Epithelial cell of prostate (primary cell): ENCODE measurements at regions not wholly inside any gene's neighbourhood (a gene's known extent, or its start where the extent isn't known, plus 50 kb on each side); places are given as distances from the start of the nearest gene placed in this dataset.

Source experiments
- DNase-seq: peaks from one replicate; pipeline ENCODE4 v3.0.0-alpha.2; 2011; ENCODE audit warnings: low read depth, low spot score
- H3K27ac ChIP-seq: fragments of 450-650 bp; 2 replicates; pipeline ENCODE4 v1.5.1; 2017; ENCODE audit warnings: mild to moderate bottlenecking

GRCh38 chr13:99829161-99829560 lies 142.4 kb downstream of the ZIC5 start:
- DNase-seq, result no peak
- H3K27ac ChIP-seq, result no peak overlapping the region

GRCh38 chr13:99828735-99829134 lies 142.8 kb downstream of the ZIC5 start:
- H3K27ac ChIP-seq, result no peak overlapping the region
- DNase-seq, result no peak

- DNase-seq, result no peak
- H3K27ac ChIP-seq, result no peak overlapping the region
Measured at GRCh38 chr13:99828123-99828522, 143.4 kb downstream of the ZIC5 start.

DNA sequence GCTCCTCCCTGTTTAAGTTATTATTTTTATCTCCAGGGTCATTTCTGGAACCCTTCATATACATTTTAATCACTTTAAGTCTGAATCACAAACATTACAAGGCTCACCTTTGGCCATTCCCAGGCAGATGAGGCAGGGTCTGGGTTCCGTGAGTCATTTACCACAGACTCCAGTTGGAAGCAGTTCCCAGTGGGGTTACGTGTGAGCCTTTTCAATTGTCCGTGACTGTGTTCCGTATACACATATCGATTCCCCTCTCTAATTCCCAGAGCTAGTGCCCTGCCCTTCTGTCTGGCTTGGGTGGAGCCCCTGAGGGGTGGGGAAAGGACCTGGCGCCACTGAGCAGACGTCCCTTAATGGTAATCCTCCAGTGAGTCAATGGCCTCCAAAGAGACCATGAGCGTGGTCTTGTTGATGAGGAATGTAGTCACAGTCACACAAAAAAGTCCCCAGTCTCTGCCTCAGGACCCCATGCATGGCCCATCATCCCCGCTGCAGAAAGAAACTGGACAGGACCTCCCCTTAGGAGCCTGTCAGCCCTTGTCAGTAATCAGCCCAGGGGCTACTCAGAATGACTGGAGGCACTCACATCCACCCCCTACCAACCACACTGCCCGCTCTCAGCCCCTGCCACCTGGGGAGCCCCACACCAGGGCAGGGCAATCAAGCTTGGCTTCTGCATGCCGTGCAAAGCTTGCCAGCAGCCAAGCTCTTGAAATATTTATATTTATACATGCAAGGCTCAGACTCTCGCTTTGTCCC lies 144.4 kb downstream of the ZIC5 start:
- DNase-seq, result no peak
- H3K27ac ChIP-seq, result no peak overlapping the region

GRCh38 chr13:99823961-99824360 lies 147.6 kb downstream of the ZIC5 start:
- no peak for DNase-seq
- H3K27ac ChIP-seq, result no peak overlapping the region

DNA sequence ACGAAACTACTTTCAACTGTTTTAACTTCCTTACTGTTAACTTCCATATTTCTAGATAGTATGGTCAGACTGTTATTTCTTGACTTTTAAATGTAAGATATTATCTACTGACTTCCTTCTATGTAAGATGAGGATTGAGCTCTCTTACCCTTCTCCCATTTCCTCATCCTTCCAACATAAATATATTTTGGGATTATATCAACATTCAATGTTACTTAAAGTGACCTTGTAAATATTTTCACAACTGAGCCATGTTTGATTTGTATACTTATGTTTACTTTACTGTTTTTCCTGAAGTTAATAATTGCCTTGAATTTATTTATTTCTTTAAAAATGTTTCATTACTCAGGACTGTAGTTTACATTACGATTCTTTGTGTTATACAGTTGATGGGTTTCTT lies 148.7 kb downstream of the ZIC5 start:
- no peak for DNase-seq
- no peak overlapping the region for H3K27ac ChIP-seq

DNA sequence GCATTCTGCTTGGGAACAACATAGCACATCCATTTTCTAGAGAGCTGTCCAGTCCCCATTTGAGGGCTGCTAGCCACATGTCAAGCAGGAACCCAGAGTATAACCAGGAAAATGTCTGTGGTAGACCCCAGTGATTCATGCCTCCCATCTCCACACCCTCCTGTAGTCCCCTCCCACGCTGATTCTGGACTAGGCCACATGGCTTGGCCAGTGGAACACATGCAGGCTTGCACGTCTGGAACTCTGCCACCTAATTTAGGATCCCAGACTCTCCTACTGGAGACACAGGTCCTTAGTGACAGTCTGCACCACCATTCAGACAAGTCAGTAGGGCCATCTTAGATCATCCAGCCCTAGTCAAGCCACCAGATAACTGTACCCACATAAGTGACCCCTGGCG lies 149.8 kb downstream of the ZIC5 start:
- no peak for DNase-seq
- no peak overlapping the region for H3K27ac ChIP-seq

DNA sequence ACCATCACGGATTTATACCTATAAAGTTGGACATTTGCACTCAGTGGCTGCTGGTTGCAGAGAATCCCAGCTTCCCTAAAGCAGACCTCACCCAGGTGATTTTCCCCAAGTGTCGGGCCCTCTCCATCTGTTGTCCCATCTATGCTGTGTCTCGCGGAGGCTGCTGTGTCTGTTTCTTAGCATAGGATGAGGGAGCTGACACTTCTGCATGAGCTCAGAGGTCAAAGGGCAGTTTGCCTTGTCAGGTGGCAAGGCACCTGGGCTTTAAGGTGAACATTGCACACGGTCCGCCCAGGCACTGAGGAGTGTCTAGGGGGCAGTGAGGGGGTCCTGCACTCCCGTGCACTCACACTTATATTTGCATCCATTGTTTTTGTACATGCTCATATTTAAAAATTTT lies 151.6 kb downstream of the ZIC5 start:
- H3K27ac ChIP-seq, result no peak overlapping the region
- DNase-seq, result no peak

GRCh38 chr13:99816321-99816720 lies 155.2 kb downstream of the ZIC5 start:
- H3K27ac ChIP-seq, result no peak overlapping the region
- no peak for DNase-seq

DNA sequence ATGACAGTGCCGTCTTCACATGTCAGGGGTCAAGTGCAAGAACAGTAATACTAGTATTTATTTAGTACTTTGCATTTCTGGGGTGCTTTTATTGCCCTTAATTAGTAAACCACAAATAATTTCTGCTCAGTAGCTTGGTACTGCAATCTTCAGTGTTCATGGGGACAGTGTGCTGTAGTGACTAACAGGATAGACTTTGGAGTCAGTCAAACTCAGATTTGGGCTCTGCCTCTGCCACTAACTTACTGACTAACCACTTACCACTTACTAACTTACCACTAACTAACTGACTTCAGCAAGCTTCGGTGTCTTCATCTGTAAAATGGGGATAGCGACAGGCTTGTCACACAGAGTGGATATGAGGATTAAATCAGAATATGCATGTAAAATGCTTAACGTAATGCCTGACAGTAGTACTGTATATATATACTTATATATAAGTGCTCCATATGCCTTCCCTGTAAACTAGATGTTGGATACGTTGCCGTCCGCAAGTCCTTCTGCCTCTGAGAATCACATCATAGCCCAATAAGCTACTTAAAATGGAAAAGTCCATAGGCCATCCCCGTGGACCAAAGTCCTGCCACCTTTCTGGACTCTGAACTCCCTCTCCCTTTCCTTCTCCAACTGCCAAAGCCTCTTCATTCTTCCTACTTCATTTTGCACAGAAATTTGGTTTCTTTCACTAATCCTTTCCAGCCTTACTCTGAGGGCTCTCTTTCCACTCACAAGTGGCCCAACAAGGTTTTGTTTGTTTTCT lies 158.1 kb downstream of the ZIC5 start:
- DNase-seq, result no peak
- no peak overlapping the region for H3K27ac ChIP-seq

- no peak overlapping the region for H3K27ac ChIP-seq
- no peak for DNase-seq
Measured at GRCh38 chr13:99812625-99813024, 158.9 kb downstream of the ZIC5 start.

DNA sequence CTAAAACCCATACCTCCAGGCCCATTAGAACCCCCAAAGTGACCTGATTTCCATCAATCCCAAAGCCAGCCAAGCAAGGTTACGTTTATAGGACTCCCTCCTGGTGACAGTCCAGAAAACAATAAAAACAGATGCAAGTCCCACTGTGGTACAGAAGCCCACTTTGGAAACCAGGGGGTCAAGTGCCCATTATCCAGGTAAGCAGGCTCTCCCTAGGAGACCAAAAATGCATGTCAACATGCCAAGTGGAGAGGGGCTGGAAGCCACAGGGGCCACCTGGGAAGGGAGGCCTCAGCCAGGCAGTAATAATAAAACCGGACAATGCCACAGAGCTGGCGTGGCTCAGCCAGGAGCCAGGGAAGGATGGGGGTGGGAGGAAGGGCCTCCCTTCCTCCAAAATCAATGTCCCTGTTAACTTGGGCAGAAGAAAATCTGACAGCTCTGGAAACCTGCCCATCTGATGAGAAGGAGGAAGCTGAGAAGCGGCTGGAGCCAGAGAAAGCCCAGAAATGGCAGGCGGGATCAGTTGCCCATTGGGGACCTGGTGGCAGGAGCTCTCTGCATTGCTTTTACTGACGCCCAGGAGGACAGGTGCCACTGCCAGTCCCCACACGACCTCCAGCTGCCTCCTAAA lies 160.4 kb downstream of the ZIC5 start:
- no peak overlapping the region for H3K27ac ChIP-seq
- DNase-seq, result no peak

DNA sequence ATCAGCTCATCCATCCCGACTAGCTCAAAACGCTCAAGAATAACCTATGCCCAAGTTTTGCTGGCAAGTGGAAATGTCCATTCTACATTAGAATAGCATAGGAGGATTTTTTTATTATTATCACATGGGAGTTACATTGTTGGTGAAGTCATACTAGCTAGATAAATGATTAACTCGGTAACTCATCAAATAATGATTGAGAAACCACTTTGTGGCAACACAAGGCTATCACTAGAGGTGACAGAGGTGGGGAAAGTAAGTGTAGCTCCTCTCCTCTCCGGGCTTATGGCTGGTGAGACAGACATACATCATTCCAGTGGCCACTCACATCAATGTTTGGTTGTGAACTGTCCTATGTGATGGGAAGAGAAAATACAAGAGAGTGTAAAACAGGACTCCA lies 161.6 kb downstream of the ZIC5 start:
- DNase-seq, result no peak
- H3K27ac ChIP-seq, result no peak overlapping the region

DNA sequence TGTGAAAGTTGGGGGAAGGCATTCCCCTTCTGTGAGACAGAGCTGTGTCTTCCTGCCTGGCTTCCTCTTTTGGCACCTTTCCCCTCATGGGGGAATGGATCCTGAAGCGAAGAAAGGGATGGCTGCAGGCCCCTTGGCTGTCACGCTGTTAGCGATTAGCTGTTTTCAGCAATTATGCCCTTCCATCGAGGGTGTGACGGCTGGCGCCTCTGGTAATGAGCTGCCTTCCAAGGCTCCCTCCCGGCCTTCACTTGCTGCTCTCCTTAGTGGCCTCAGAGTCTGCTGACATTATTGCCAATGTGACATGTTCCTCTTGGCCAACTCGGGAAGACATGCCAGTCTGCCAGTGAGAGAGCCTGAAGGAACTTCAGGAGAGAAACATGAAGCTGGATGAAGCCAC lies 162.1 kb downstream of the ZIC5 start:
- no peak for DNase-seq
- no peak overlapping the region for H3K27ac ChIP-seq

GRCh38 chr13:99808786-99809185 lies 162.8 kb downstream of the ZIC5 start:
- no peak overlapping the region for H3K27ac ChIP-seq
- no peak for DNase-seq

GRCh38 chr13:99806671-99807070 lies 164.9 kb downstream of the ZIC5 start:
- no peak overlapping the region for H3K27ac ChIP-seq

DNA sequence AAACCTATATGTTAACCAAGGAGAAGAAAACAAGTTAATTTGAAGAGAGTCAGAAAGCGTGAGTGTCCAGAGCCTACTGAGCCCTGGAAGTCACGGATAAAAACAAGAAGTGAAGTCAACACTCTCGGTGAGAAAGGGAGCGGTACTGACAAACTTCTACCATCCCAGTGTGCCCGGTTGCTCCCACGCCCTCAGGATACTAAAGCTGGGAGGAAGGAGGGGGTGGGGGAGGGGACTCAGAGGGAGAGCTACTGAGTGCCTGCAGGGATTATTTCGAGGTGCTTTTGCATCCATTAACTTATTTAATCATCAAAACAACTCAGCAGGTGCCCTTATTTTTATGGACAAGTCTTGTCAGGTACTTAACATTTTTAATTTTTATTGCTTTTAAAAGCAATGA lies 166.2 kb downstream of the ZIC5 start:
- H3K27ac ChIP-seq, result no peak overlapping the region
- no peak for DNase-seq

More at GRCh38 chr13:99806671-99807070, 164.9 kb downstream of the ZIC5 start:
- DNase-seq, result no peak

- DNase-seq, result no peak
- no peak overlapping the region for H3K27ac ChIP-seq
Measured at GRCh38 chr13:99803141-99803540, 168.4 kb downstream of the ZIC5 start.

GRCh38 chr13:99802416-99802815 lies 169.2 kb downstream of the ZIC5 start:
- no peak overlapping the region for H3K27ac ChIP-seq
- peak; percentile 18 for DNase-seq

DNA sequence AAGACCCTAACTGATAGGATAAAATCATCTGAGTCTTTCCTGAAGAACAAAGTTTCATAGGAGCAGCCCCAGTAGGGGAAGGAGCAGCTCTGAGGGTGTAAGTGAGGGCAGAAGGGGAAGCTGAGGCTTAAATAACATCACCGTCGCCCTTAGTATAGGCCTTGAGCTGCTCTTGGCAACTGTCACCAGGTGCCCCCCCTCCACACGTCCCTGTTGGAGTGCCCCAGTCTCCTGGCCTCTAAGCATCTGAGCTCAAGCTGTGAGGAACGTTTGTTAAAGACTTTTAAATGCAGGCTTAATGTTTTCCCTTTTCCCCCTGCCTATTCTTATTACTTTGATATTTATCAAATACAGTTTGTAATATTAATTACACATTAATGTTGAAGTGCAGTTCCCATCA lies 170.6 kb downstream of the ZIC5 start:
- H3K27ac ChIP-seq, result no peak overlapping the region

DNA sequence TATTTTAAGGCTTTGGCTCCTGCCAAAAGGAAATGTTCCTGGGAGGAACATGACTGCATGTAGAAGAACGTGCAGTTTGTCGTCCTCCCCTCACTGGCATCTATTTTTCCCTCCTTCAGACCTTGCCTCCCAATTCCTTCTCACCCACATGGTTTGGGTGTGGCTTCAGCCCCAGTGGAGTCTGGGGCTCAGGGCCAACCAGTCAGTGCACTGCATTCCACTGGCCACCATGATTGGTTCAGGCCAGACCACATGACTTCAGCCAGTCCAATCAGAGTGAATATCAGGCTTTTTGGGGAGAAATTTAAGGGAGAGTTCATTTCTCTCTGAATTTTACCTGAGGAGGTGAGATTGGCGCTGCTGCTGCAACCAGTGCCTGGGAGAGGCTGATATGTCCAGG lies 171.6 kb downstream of the ZIC5 start:
- no peak overlapping the region for H3K27ac ChIP-seq
- DNase-seq, result no peak

More for the DNA sequence above, 170.6 kb downstream of the ZIC5 start:
- no peak for DNase-seq
